GM19035 (cell line): ENCODE measurements at regions not wholly inside any gene's neighbourhood (a gene's known extent, or its start where the extent isn't known, plus 50 kb on each side); places are given as distances from the start of the nearest gene placed in this dataset.

Experiments used
- ATAC-seq: cut with Tn5 transposase; IDR thresholded peaks from one replicate; pipeline ENCODE4 v1.9.1; 2021; ENCODE audit not compliant: unreplicated experiment

DNA sequence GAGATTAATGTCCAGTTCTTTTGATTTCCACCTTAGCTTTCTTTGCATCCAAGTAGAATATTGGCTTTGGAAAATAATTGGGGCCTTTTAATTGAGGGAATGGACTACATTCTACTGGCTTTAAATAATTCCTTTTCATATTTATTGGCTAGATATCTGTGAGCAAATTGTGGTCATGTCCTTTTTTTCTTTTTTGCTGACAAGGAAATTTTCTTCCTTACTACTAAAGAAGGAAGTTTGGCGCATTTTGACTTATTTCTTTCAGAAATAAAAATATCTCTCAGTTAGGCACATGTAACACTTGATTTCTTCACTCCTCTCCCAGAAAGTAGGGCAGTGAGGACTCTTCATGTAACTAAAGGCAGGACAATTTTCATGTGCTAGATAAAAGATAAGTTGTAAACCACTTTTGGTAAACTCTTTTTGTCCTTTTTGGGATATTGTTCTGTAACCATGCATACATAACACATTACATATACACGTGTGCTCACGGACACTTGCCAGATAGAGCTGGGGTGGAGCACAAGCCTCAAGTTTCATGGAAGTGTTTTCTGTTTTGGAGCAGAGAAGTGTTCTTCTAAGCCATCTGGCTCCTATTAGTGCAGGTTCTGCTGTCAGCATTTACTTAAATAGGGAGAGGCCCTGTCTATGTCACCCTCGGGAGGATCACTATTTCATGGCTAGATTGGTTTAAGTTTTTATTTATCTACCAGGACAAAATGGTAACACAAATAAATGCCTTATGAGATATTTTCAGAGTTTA, 85.1 kb upstream of the LRIG3 start:
- no peak for ATAC-seq

DNA sequence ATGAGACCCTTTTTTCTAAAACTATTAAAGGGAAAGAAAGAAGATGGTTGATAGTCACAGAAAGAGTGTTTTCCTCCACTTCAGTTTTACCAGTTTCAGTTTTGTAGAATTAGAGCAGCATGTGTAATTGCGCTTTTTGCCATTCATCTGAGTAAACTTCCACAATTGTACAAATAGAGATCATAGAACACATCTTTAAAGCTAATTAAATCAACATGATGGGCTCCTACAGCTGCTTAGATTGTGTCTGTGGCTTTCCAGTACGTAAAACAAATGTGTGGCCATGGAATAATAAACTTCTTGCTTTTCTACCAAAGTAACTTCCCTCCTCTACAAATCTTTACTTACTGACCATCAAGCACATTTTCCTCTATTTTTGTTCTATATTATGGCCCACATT, 84.2 kb upstream of the LRIG3 start:
- no peak for ATAC-seq

DNA sequence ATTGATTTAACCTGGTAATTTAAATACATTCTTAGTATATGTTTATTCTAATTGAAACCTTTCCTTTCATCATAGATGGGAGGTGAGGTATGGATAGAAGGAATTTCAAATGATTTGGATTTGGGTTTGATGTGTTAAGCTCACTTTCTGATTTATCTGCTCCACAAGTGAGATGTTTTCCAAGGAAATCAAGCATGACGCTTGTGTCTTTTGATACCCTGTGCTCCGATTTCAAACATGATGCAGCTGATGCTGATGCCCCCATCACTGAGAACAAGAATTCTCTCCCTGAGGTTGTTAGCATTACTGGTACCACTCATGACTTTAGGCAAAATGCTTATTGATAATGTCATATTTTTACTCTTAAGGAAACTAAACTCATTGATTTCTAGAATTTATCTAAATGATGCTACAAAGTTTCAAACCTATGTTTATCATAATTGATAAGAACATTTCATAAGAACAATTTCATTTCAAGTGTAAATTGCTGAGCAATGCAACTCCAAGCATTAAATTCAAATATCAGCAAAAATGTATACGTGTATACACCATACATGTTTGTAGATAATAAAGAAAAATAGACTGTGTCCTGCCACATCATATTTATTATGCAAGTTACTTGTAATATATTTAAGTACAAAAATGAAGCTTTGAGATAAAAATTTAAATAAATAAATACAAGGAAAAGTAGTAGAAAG, 75.5 kb upstream of the LRIG3 start:
- ATAC-seq: no peak

DNA sequence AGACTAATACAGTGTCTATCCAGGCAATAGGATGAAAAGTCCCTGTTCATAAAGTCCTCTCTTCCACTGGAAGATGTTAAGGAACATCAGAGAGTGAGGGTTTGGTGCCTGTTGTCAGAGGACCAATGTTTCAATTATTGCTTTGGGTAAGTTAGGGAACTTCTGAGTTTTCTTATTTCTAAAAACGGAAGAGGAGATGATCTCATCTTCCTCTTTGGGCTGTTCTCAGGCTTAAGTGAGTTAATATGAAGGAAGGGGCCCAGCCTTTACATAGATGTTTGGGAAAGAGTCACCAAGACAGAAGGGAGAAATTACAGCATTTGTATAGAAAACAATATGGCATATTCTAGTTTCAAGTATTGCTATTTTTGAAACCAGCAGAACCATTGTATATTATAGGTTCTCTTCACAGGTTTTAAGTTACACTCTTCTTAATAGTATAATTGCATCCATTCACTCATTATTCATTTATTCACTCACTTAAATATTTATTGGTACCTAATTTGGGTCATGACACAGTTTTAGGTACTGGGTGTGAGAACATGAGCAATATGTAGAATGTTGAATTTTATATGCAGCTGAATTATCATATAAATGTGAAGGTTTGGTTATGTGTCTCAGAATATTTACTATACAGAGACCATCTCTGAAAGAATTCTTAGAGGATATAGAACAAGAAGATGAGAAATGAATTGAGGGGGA, 68.5 kb upstream of the LRIG3 start:
- no peak for ATAC-seq

DNA sequence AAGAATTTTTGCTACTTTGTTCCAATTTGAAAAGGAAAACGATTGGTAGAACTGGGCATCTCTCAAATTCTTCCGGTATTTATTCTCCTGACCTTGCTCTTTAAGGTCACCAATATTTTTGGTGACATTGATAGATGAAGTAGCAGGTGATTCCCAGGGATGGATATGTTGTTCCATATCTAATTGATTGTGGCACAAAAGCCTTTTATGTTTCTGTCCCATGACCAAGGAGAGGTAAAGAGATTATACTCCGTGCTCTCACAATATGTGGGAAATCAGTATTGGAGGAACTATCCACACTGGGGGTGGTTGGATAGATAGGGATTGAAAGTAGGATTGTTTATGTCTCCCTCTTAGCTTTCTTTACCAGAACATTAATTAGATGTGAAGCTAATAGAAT, 61.7 kb upstream of the LRIG3 start:
- ATAC-seq: no peak

DNA sequence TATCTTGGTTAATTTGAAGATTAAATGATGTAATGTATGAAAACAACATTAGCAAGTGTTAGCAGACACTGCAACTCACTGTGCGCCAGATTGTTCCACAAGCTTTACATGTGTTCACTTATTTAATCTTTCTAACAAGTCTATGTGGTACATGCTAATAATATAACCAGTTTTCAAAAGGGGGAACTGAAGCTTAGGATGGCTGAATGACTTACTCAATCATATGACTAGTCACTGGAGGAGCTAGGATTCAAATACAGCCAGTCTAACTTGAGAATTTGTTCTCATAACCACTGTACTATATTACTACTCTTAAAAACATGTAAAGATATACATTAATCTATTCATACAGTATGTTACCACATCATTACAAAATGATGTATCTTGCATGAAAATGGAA, 60.5 kb upstream of the LRIG3 start:
- ATAC-seq: no peak

DNA sequence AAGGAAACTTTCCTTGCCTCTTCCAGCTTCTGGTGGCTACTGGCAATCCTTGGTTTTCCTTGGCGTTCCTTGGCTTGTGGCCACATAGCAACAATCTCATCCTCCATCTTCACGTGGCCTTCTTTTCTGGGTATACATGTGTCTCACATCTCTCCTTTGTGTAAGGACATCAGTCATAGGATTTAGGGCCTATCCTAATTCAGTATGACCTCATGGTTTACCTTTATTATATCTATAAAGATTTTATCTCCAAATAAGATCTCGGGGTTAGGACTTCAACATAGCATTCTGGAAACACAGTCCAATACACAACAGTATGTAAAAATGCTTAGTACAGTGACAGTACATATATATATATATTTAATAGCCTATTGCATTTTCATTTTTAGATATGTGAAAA, 58.4 kb upstream of the LRIG3 start:
- no peak for ATAC-seq

DNA sequence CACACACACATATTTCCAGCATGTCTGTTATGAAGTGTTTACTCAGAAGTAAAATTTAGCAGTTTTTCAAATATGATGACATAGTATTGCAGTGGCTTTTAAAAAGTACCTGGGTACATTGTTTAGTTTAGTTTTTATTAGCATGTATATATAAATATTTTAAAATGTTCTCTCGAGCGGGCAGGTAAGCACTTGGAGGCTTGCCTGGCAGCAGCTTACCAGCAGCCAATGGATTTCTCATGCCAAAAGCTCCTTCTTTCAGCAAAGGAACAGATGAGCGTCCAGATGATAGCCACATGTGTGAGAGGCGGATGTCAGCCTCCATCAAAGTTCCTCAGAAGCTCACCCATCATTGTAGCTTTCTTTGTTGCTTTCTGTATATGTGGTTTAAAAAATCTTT, 57.2 kb upstream of the LRIG3 start:
- no peak for ATAC-seq

DNA sequence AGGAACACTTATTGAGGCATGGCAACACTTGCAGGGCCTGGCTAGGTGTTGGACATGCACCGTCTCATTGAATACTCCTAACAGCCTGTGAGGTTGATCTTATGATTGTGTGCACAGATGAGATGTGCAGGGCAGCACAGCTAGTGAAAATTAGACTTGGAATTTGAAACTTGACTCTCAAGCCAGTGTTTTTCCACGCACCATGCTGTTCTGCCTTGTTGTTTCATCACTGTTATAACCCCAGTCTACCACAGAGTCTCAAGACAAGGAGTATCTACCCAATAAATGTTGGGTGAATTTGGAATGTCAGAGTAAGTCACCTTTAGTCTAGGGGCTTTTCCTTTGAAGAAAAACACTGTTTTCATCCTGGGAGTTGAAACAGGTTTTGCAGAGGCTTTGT, 55.8 kb upstream of the LRIG3 start:
- no peak for ATAC-seq
